ENCODE measurements at regions not wholly inside any gene's neighbourhood (a gene's known extent, or its start where the extent isn't known, plus 50 kb on each side); places are given as distances from the start of the nearest gene placed in this dataset.

DNA sequence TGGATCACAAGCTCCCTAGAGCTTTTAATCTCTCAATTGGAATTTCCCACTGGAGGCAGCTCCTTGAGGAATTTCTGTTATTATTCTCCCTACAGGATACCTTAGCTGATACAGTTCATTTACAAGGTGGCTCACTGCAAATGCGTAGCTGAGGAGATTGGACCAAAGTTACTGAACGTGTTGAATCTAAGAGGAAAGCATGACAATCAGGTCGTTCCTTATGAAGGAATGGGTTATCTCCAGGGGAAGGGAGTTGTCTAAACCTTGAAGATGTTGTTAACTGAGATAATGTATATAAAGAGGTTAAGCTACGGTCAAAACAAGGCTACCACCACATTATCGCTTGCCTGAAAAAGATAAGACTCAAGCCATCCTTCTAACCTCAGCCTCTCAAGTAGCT is 105.8 kb upstream of the TBX3 start:
- H3K9me2 ChIP-seq (replicated peaks; ENCODE audit: low read length): no peaks in the 10 kb centered on the region
- ATAC-seq (no peak), DNase-seq (no peak)
- POLR2A ChIA-PET (ENCODE audit: unreplicated experiment): no interaction called here
- no peaks in the 10 kb centered on the region for H3K9me3 ChIP-seq (ENCODE audit: low read length)
- no peaks in the 10 kb centered on the region for H4K20me1 ChIP-seq (ENCODE audit: low read length)
- no peaks in the 10 kb centered on the region for H3K27me3 ChIP-seq (ENCODE audit: low read length)
- no peaks in the 10 kb centered on the region for H3K79me2 ChIP-seq (ENCODE audit: low read length)
- intact Hi-C loops (cut with micrococcal nuclease): no loop called here
- no peak overlapping the region for H3K9ac ChIP-seq (ENCODE audit: low read length)
- no TSS peak for BruUV-seq (replicated peaks)
- H3K36me3 ChIP-seq (ENCODE audit: low read depth, low read length): no peaks in the 10 kb centered on the region
- no peak overlapping the region for H3K4me3 ChIP-seq (ENCODE audit: low read length)
- H3K27ac ChIP-seq (ENCODE audit: low read length): no peak overlapping the region
- no peaks in the 10 kb centered on the region for H3K4me1 ChIP-seq (ENCODE audit: insufficient read depth, low read length)
- H2AFZ ChIP-seq (ENCODE audit: low read length): no peak overlapping the region
- TF ChIP-seq EZH2 (IDR thresholded peaks at IDR 0.05; ENCODE audit: low read length, unreplicated experiment): no peak
- no peak for TF ChIP-seq EZH2phosphoT487 (IDR thresholded peaks at IDR 0.05; ENCODE audit: borderline replicate concordance, low read length)
- TF ChIP-seq, protein P1, sequence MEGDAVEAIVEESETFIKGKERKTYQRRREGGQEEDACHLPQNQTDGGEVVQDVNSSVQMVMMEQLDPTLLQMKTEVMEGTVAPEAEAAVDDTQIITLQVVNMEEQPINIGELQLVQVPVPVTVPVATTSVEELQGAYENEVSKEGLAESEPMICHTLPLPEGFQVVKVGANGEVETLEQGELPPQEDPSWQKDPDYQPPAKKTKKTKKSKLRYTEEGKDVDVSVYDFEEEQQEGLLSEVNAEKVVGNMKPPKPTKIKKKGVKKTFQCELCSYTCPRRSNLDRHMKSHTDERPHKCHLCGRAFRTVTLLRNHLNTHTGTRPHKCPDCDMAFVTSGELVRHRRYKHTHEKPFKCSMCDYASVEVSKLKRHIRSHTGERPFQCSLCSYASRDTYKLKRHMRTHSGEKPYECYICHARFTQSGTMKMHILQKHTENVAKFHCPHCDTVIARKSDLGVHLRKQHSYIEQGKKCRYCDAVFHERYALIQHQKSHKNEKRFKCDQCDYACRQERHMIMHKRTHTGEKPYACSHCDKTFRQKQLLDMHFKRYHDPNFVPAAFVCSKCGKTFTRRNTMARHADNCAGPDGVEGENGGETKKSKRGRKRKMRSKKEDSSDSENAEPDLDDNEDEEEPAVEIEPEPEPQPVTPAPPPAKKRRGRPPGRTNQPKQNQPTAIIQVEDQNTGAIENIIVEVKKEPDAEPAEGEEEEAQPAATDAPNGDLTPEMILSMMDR (conservative IDR thresholded peaks at IDR 0.05; ENCODE audit: low read depth, low read length): no peak
- CTCF ChIA-PET: no interaction called here
- no peak overlapping the region for H3K4me2 ChIP-seq (ENCODE audit: low read length)
- no peaks in the 10 kb centered on the region for H3F3A ChIP-seq (ENCODE audit: low read length, unreplicated experiment)

DNA sequence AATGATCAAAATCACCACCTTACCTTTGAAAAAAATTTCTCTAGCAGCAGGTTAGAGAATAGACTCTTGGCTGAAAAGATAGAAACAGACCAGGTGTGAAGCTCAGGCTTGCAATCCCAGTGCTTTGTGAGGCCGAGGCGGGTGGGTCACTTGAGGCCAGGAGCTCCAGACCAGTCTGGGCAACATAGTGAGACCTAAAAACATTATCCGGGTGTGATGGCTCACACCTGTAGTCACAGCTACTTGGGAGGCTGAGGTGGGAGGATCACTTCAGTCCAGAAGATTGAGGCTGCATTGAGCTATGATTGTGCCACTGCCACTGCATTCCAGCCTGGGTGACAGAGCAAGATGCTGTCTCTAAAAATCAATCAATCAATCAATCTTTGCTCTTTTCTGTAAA is 105.3 kb upstream of the TBX3 start:
- H3K9ac ChIP-seq (ENCODE audit: low read length): no peak overlapping the region
- no peaks in the 10 kb centered on the region for H3K4me1 ChIP-seq (ENCODE audit: insufficient read depth, low read length)
- no peaks in the 10 kb centered on the region for H3K9me2 ChIP-seq (replicated peaks; ENCODE audit: low read length)
- POLR2A ChIA-PET (ENCODE audit: unreplicated experiment): no interaction called here
- intact Hi-C loops (cut with micrococcal nuclease): no loop called here
- no peaks in the 10 kb centered on the region for H3K79me2 ChIP-seq (ENCODE audit: low read length)
- no peak overlapping the region for H3K27ac ChIP-seq (ENCODE audit: low read length)
- H4K20me1 ChIP-seq (ENCODE audit: low read length): no peaks in the 10 kb centered on the region
- no peaks in the 10 kb centered on the region for H3K27me3 ChIP-seq (ENCODE audit: low read length)
- no peak overlapping the region for H3K4me2 ChIP-seq (ENCODE audit: low read length)
- H3K9me3 ChIP-seq (ENCODE audit: low read length): no peaks in the 10 kb centered on the region
- no TSS peak for BruUV-seq (replicated peaks)
- ATAC-seq (no peak), DNase-seq (no peak)
- no peak overlapping the region for H2AFZ ChIP-seq (ENCODE audit: low read length)
- no peaks in the 10 kb centered on the region for H3F3A ChIP-seq (ENCODE audit: low read length, unreplicated experiment)
- CTCF ChIA-PET: no interaction called here
- TF ChIP-seq EZH2phosphoT487 (IDR thresholded peaks at IDR 0.05; ENCODE audit: borderline replicate concordance, low read length): no peak
- TF ChIP-seq, protein P1 (conservative IDR thresholded peaks at IDR 0.05; ENCODE audit: low read depth, low read length): no peak
- TF ChIP-seq EZH2 (IDR thresholded peaks at IDR 0.05; ENCODE audit: low read length, unreplicated experiment): no peak
- no peak overlapping the region for H3K4me3 ChIP-seq (ENCODE audit: low read length)
- no peaks in the 10 kb centered on the region for H3K36me3 ChIP-seq (ENCODE audit: low read depth, low read length)

DNA sequence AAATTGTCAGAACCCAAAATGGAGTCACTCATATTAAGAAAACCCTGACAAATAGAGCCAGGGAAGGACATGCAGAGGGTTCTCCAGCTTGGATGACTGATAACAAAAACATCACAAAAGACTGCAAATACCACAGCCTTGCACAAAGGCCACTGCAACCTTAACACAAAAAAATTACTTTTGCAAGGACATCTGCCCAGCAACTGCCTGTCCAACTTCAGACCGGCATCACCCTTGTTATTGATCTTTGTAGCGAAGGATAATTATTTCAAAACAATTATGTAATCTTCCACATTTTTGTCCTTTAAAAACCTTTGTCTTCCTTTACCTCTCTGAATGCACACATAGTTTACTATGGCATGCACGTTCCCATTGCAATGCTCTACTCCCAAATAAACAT is 100.6 kb upstream of the TBX3 start:
- no TSS peak for BruUV-seq (replicated peaks)
- no peak overlapping the region for H3K4me2 ChIP-seq (ENCODE audit: low read length)
- DNase-seq (no peak), ATAC-seq (no peak)
- H3K9me3 ChIP-seq (ENCODE audit: low read length): no peaks in the 10 kb centered on the region
- no peak overlapping the region for H2AFZ ChIP-seq (ENCODE audit: low read length)
- no peaks in the 10 kb centered on the region for H3K79me2 ChIP-seq (ENCODE audit: low read length)
- H4K20me1 ChIP-seq (ENCODE audit: low read length): no peaks in the 10 kb centered on the region
- H3K9ac ChIP-seq (ENCODE audit: low read length): no peak overlapping the region
- H3F3A ChIP-seq (ENCODE audit: low read length, unreplicated experiment): no peaks in the 10 kb centered on the region
- ChIA-PET CTCF (no interaction called here), POLR2A (ENCODE audit: unreplicated experiment) (no interaction called here)
- H3K27ac ChIP-seq (ENCODE audit: low read length): no peak overlapping the region
- H3K4me3 ChIP-seq (ENCODE audit: low read length): no peak overlapping the region
- TF ChIP-seq EZH2 (IDR thresholded peaks at IDR 0.05; ENCODE audit: low read length, unreplicated experiment): no peak
- TF ChIP-seq, protein P1 (conservative IDR thresholded peaks at IDR 0.05; ENCODE audit: low read depth, low read length): no peak
- TF ChIP-seq EZH2phosphoT487 (IDR thresholded peaks at IDR 0.05; ENCODE audit: borderline replicate concordance, low read length): no peak
- H3K36me3 ChIP-seq (ENCODE audit: low read depth, low read length): no peaks in the 10 kb centered on the region
- intact Hi-C loops (cut with micrococcal nuclease): no loop called here
- H3K4me1 ChIP-seq (ENCODE audit: insufficient read depth, low read length): no peaks in the 10 kb centered on the region
- H3K27me3 ChIP-seq (ENCODE audit: low read length): no peaks in the 10 kb centered on the region
- H3K9me2 ChIP-seq (replicated peaks; ENCODE audit: low read length): no peaks in the 10 kb centered on the region
